Endothelial cell of umbilical vein (primary cell): ENCODE measurements at regions not wholly inside any gene's neighbourhood (a gene's known extent, or its start where the extent isn't known, plus 50 kb on each side); places are given as distances from the start of the nearest gene placed in this dataset.

ENCODE experiments used
- BruUV-seq: library from RNA; stranded (reverse); fragments of 400-500 nt; replicated peaks from 2 replicates; lab custom pipeline; 2021; lab: Mats Ljungman, UMichigan
- CTCF ChIA-PET: fragments of 300-600, 350-600 bp; sonication (Branson Sonifier 250); formaldehyde crosslinking; loops from one replicate; lab custom pipeline; 2021; ENCODE audit warnings: antibody characterized with exemption, inconsistent platforms; lab: Charles Lee
- POLR2A ChIA-PET: fragments of 300-600, 350-600 bp; sonication (Branson Sonifier 250); formaldehyde crosslinking; loops from one replicate; lab custom pipeline; 2021; ENCODE audit warnings: antibody characterized with exemption, inconsistent platforms; lab: Charles Lee
- DNase-seq: peaks from one replicate; pipeline ENCODE4 v3.0.0-alpha.2; 2011; ENCODE audit warnings: low read depth, low spot score
- FAIRE-seq: peaks from 2 replicates; lab custom pipeline; 2011; peaks lifted over from hg19 to GRCh38; lab: Jason Lieb, UNC
- H2AFZ ChIP-seq: 2 replicates; pipeline ENCODE4 v1.6.0; 2012; ENCODE audit warnings: low read depth, low read length, control low read depth, inconsistent platforms
- H3K27ac ChIP-seq: 2 replicates; pipeline ENCODE4 v1.5.1; 2011; ENCODE audit warnings: low read depth, mild to moderate bottlenecking, control low read depth, low read length, moderate library complexity; ENCODE audit not compliant: insufficient read depth
- H3K27me3 ChIP-seq, 2 experiments: 2 replicates each; pipeline versions ENCODE4 v1.6.0 to v1.6.1; 2011; ENCODE audit warnings: low read length in 2 of 2, mixed read lengths in 1 of 2; ENCODE audit not compliant: control insufficient read depth in 2 of 2, insufficient read depth in 2 of 2
- H3K36me3 ChIP-seq, 2 experiments: 2 replicates in 1 of 2; 3 replicates in 1 of 2; pipeline ENCODE4 v1.5.1; 2011; ENCODE audit warnings: low read length in 2 of 2, mild to moderate bottlenecking in 1 of 2, moderate library complexity in 1 of 2; ENCODE audit not compliant: control insufficient read depth in 2 of 2, insufficient read depth in 2 of 2; ENCODE audit errors: extremely low read depth in 1 of 2
- H3K4me1 ChIP-seq: 3 replicates; pipeline ENCODE4 v1.5.1; 2011; ENCODE audit warnings: mild to moderate bottlenecking, low read length; ENCODE audit not compliant: control insufficient read depth, insufficient read depth; ENCODE audit errors: extremely low read depth
- H3K4me2 ChIP-seq: 2 replicates; pipeline ENCODE4 v1.6.1; 2011; ENCODE audit warnings: low read length, control low read depth, mixed read lengths; ENCODE audit not compliant: insufficient read depth
- H3K4me3 ChIP-seq, 3 experiments: fragments of 200-600 bp in 1 of 3; sonication (generic), shearing (Covaris generic) in 1 of 3; replicated peaks in 1 of 3; 2 replicates each; pipeline ENCODE4 v1.5.1; 2011 to 2016; ENCODE audit warnings: control low read depth in 3 of 3, low read length in 3 of 3, mild to moderate bottlenecking in 2 of 3, inconsistent platforms in 1 of 3, low read depth in 1 of 3, moderate library complexity in 1 of 3; ENCODE audit not compliant: insufficient read depth in 1 of 3
- H3K79me2 ChIP-seq: 2 replicates; pipeline ENCODE4 v1.6.0; 2012; ENCODE audit warnings: low read length, inconsistent platforms; ENCODE audit not compliant: control insufficient read depth, insufficient read depth
- H3K9ac ChIP-seq: replicated peaks from 2 replicates; pipeline ENCODE3; 2011; ENCODE audit warnings: low read length, control low read depth; ENCODE audit not compliant: insufficient read depth; ENCODE audit errors: extremely low read depth
- H3K9me1 ChIP-seq: replicated peaks from 3 replicates; pipeline ENCODE4 v1.6.0; 2011; ENCODE audit warnings: mild to moderate bottlenecking, low read length; ENCODE audit not compliant: control insufficient read depth, insufficient read depth; ENCODE audit errors: extremely low read depth
- H3K9me3 ChIP-seq: replicated peaks from 2 replicates; pipeline ENCODE4 v1.5.1; 2012; ENCODE audit warnings: low read length, inconsistent platforms; ENCODE audit not compliant: control insufficient read depth, insufficient read depth
- H4K20me1 ChIP-seq: replicated peaks from 2 replicates; pipeline ENCODE3; 2011; ENCODE audit warnings: mild to moderate bottlenecking, low read length; ENCODE audit not compliant: control insufficient read depth, insufficient read depth; ENCODE audit errors: extremely low read depth
- EZH2 ChIP-seq: IDR thresholded peaks from 2 replicates; pipeline ENCODE4 v1.6.1; 2012; ENCODE audit warnings: borderline replicate concordance, low read depth, mild to moderate bottlenecking, moderate library complexity, low read length, inconsistent platforms; ENCODE audit not compliant: severe bottlenecking
- FOS ChIP-seq: IDR thresholded peaks from 2 replicates; pipeline ENCODE4 v1.6.1; 2011; ENCODE audit warnings: mild to moderate bottlenecking, low read length, moderate library complexity, borderline replicate concordance; ENCODE audit not compliant: insufficient read depth
- GATA2 ChIP-seq: IDR thresholded peaks from 2 replicates; pipeline ENCODE4 v1.7.0; 2011; ENCODE audit warnings: low read depth, mild to moderate bottlenecking, moderate library complexity, mixed read lengths, low read length; ENCODE audit not compliant: insufficient read length, insufficient read depth
- JUN ChIP-seq: IDR thresholded peaks from 2 replicates; pipeline ENCODE4 v1.6.1; 2011; ENCODE audit warnings: borderline replicate concordance, low read depth; ENCODE audit not compliant: insufficient read length, insufficient read depth
- MAX ChIP-seq: IDR thresholded peaks from 2 replicates; pipeline ENCODE4 v1.6.1; 2011; ENCODE audit not compliant: insufficient read depth, insufficient read length
- MYC ChIP-seq: IDR thresholded peaks from one replicate; pipeline ENCODE4 v1.6.1; 2011; ENCODE audit warnings: mild to moderate bottlenecking, low read depth, low read length
- POLR2A ChIP-seq: IDR thresholded peaks from 2 replicates; pipeline ENCODE4 v1.6.1; 2012; ENCODE audit warnings: low read depth, mild to moderate bottlenecking, control low read depth, low read length
- POLR2AphosphoS5 ChIP-seq: IDR thresholded peaks from 2 replicates; pipeline ENCODE4 v1.6.1; 2012; ENCODE audit warnings: low read depth, mild to moderate bottlenecking, control low read depth, low read length, moderate library complexity; ENCODE audit not compliant: insufficient read depth
- dilution Hi-C: fragments of 300-500 bp; cut with MboI; formaldehyde crosslinking; loops from one replicate; pipeline ENCODE4 v1.15.0; 2019; ENCODE audit warnings: low sequenced_read_pairs; ENCODE audit not compliant: extremely low pct_ligation_motif_present
- intact Hi-C: fragments of 100-400 bp; cut with micrococcal nuclease; formaldehyde crosslinking; loops from one replicate; pipeline ENCODE4 v1.10.0; 2022
- TF ChIP-seq, protein P1 (sequence below), 2 donors: IDR thresholded peaks; 1 replicate in 1 of 2; 2 replicates in 1 of 2; pipeline ENCODE4 v1.5.1; 2011; ENCODE audit warnings: low read length in 2 of 2, mild to moderate bottlenecking in 2 of 2, moderate library complexity in 2 of 2, control low read depth in 1 of 2, inconsistent platforms in 1 of 2, low read depth in 1 of 2; ENCODE audit not compliant: insufficient read depth in 1 of 2; ENCODE audit errors: extremely low read depth in 1 of 2

DNA sequence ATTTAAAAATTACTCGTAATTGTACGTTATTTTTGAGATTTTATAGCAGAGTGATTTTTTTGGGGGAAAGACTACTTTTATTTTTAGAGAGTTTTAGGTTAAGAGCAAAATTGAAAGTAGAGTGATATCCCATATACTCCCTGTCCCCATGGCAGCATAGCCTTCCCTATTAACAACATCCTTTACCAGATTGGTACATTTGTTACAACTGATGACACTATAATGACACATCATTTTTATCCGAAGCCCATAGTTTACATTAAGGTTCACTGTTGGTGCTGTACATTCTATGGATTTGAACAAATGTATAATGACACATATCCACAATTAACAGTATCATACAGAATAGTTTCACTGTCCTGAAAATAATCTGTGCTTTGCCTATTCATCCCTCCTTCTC, 1126.4 kb upstream of the CITED2 start:
- H3K27me3 ChIP-seq: no peaks in the 10 kb centered on the region
- FAIRE-seq (no peak), DNase-seq (no peak)
- H3K27ac ChIP-seq: no peak overlapping the region
- no peaks in the 10 kb centered on the region for H3K9me1 ChIP-seq
- H3K36me3 ChIP-seq: no peaks in the 10 kb centered on the region
- intact Hi-C loops: no loop called here
- dilution Hi-C loops: no loop called here
- CTCF ChIA-PET: no interaction called here
- H3K4me2 ChIP-seq: no peak overlapping the region
- no peak overlapping the region for H2AFZ ChIP-seq
- BruUV-seq: no TSS peak
- H3K4me1 ChIP-seq: no peaks in the 10 kb centered on the region
- H4K20me1 ChIP-seq: no peaks in the 10 kb centered on the region
- no peaks in the 10 kb centered on the region for H3K79me2 ChIP-seq
- TF ChIP-seq POLR2AphosphoS5 (no peak), FOS (no peak), POLR2A (no peak), EZH2 (no peak), MYC (no peak), MAX (no peak), JUN (no peak), GATA2 (no peak)
- TF ChIP-seq, protein P1, sequence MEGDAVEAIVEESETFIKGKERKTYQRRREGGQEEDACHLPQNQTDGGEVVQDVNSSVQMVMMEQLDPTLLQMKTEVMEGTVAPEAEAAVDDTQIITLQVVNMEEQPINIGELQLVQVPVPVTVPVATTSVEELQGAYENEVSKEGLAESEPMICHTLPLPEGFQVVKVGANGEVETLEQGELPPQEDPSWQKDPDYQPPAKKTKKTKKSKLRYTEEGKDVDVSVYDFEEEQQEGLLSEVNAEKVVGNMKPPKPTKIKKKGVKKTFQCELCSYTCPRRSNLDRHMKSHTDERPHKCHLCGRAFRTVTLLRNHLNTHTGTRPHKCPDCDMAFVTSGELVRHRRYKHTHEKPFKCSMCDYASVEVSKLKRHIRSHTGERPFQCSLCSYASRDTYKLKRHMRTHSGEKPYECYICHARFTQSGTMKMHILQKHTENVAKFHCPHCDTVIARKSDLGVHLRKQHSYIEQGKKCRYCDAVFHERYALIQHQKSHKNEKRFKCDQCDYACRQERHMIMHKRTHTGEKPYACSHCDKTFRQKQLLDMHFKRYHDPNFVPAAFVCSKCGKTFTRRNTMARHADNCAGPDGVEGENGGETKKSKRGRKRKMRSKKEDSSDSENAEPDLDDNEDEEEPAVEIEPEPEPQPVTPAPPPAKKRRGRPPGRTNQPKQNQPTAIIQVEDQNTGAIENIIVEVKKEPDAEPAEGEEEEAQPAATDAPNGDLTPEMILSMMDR (IDR thresholded peaks at IDR 0.05; ENCODE audit: extremely low read depth in 1 of 2, insufficient read depth in 1 of 2, low read depth in 1 of 2, low read length in 2 of 2): no peak
- H3K9me3 ChIP-seq: no peaks in the 10 kb centered on the region
- POLR2A ChIA-PET: no interaction called here
- no peak overlapping the region for H3K9ac ChIP-seq
- H3K4me3 ChIP-seq: no peak overlapping the region
